ENCODE measurements at regions not wholly inside any gene's neighbourhood (a gene's known extent, or its start where the extent isn't known, plus 50 kb on each side); places are given as distances from the start of the nearest gene placed in this dataset.

- Histone ChIP-seq H3K27ac (ENCODE audit: low read depth, low read length) (no peak overlapping the region), H3K9ac (ENCODE audit: low read length) (no peak overlapping the region), H3K36me3 (ENCODE audit: control insufficient read depth, insufficient read depth, low read length) (no peaks in the 10 kb centered on the region), H3K27me3 (ENCODE audit: control insufficient read depth, insufficient read depth, low read length) (no peaks in the 10 kb centered on the region), H3K4me3 (ENCODE audit: low read length) (no peak overlapping the region), H3K4me1 (ENCODE audit: control insufficient read depth, insufficient read depth, low read length) (no peaks in the 10 kb centered on the region)
Observed at GRCh38 chr3:103629391-103629790, 1194.6 kb downstream of the ZPLD1 start.

- no peaks in the 10 kb centered on the region for H3K36me3 ChIP-seq (ENCODE audit: control insufficient read depth, insufficient read depth, low read length)
- no peaks in the 10 kb centered on the region for H3K27me3 ChIP-seq (ENCODE audit: control insufficient read depth, insufficient read depth, low read length)
- H3K4me1 ChIP-seq (ENCODE audit: control insufficient read depth, insufficient read depth, low read length), result no peaks in the 10 kb centered on the region
- no peak overlapping the region for H3K9ac ChIP-seq (ENCODE audit: low read length)
- no peak overlapping the region for H3K27ac ChIP-seq (ENCODE audit: low read depth, low read length)
- no peak overlapping the region for H3K4me3 ChIP-seq (ENCODE audit: low read length)
Observed at GRCh38 chr3:103644450-103644849, 1209.6 kb downstream of the ZPLD1 start.

DNA sequence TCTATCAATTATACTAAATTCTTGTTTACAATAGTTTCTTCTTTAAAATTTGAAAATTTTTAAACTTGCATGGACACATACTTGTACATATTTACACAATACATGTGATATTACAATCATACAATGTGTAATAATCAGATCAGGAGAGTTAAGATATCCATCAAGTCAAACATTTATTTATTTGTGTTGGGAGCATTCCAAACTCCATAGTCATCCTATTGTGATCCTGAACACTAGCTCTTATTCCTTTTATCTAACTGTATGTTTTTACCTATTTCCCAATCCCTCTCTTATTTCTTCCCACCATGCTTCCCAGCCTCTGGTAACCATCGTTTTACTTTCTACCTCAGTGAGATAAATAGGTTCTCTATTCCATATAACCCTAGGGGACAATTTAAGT, 1219.2 kb downstream of the ZPLD1 start:
- Histone ChIP-seq H3K9ac (ENCODE audit: low read length) (no peak overlapping the region), H3K27ac (ENCODE audit: low read depth, low read length) (no peak overlapping the region), H3K4me3 (ENCODE audit: low read length) (no peak overlapping the region), H3K36me3 (ENCODE audit: control insufficient read depth, insufficient read depth, low read length) (no peaks in the 10 kb centered on the region), H3K27me3 (ENCODE audit: control insufficient read depth, insufficient read depth, low read length) (no peaks in the 10 kb centered on the region), H3K4me1 (ENCODE audit: control insufficient read depth, insufficient read depth, low read length) (no peaks in the 10 kb centered on the region)

DNA sequence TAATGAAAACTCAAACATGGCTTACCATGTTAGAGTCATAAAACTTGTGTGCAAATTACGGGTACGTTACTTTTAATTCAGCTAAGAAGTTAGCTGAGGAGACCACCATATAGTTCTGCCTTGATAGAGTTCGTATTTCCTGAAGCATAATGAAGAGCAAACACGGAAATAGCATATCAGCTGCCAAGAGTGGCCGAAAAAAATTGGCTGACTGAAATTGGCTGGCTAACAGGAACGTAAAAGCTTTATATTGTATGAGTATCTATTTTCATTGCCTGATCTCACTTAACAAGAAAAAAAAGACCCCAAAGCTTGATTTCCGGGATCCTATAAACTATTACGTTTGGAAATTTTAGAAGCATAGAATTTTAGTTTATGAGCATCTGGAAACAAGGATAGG, 1222.9 kb downstream of the ZPLD1 start:
- Histone ChIP-seq H3K4me1 (ENCODE audit: control insufficient read depth, insufficient read depth, low read length) (no peaks in the 10 kb centered on the region), H3K27me3 (ENCODE audit: control insufficient read depth, insufficient read depth, low read length) (no peaks in the 10 kb centered on the region), H3K9ac (ENCODE audit: low read length) (no peak overlapping the region), H3K27ac (ENCODE audit: low read depth, low read length) (no peak overlapping the region), H3K36me3 (ENCODE audit: control insufficient read depth, insufficient read depth, low read length) (no peaks in the 10 kb centered on the region), H3K4me3 (ENCODE audit: low read length) (no peak overlapping the region)

DNA sequence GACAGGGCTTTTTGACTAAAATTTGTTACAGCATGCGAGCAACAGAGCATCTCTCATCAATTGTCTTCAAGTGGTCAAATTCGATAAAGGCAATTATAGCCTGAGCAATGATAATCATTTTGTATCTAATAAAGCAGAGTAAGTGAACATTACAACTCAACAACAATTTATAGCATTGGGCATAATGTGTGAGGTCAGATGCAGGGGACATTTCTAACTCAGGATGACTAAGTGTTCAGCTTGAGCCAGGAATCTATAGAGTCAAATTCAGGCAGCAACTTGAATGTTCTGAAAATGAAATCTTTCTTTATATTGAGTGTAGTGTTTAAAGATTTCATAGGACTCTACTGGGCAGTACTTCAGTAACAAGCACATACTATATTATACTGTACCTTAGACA, 1226.0 kb downstream of the ZPLD1 start:
- Histone ChIP-seq H3K9ac (ENCODE audit: low read length) (no peak overlapping the region), H3K27ac (ENCODE audit: low read depth, low read length) (no peak overlapping the region), H3K36me3 (ENCODE audit: control insufficient read depth, insufficient read depth, low read length) (no peaks in the 10 kb centered on the region), H3K27me3 (ENCODE audit: control insufficient read depth, insufficient read depth, low read length) (no peaks in the 10 kb centered on the region), H3K4me1 (ENCODE audit: control insufficient read depth, insufficient read depth, low read length) (no peaks in the 10 kb centered on the region), H3K4me3 (ENCODE audit: low read length) (no peak overlapping the region)

- no peak overlapping the region for H3K4me3 ChIP-seq (ENCODE audit: low read length)
- H3K27ac ChIP-seq (ENCODE audit: low read depth, low read length), result no peak overlapping the region
- no peaks in the 10 kb centered on the region for H3K27me3 ChIP-seq (ENCODE audit: control insufficient read depth, insufficient read depth, low read length)
- H3K36me3 ChIP-seq (ENCODE audit: control insufficient read depth, insufficient read depth, low read length), result no peaks in the 10 kb centered on the region
- H3K9ac ChIP-seq (ENCODE audit: low read length), result no peak overlapping the region
- H3K4me1 ChIP-seq (ENCODE audit: control insufficient read depth, insufficient read depth, low read length), result no peaks in the 10 kb centered on the region
Observed at GRCh38 chr3:103662591-103662990, 1227.8 kb downstream of the ZPLD1 start.

DNA sequence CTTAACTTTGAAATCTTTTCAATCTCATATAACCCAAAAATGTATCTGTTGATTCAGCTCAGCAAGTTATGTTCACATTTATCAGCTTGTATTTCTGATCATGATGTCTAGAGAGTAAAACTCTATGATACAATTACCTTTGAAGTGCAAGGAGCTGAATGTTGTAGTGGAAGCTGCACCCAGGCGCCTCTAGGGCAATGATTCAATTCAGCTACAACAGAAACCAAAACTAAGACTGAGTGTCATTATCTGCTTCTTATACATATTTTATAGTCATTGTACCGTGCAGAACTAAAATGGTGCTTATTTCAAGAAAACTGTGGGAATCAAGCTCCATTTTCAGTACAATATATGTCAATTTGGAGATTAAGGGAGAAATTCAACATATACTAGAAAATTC, 1237.5 kb downstream of the ZPLD1 start:
- no peak overlapping the region for H3K9ac ChIP-seq (ENCODE audit: low read length)
- no peaks in the 10 kb centered on the region for H3K36me3 ChIP-seq (ENCODE audit: control insufficient read depth, insufficient read depth, low read length)
- no peak overlapping the region for H3K27ac ChIP-seq (ENCODE audit: low read depth, low read length)
- H3K4me3 ChIP-seq (ENCODE audit: low read length), result no peak overlapping the region
- H3K27me3 ChIP-seq (ENCODE audit: control insufficient read depth, insufficient read depth, low read length), result no peaks in the 10 kb centered on the region
- H3K4me1 ChIP-seq (ENCODE audit: control insufficient read depth, insufficient read depth, low read length), result no peaks in the 10 kb centered on the region

GRCh38 chr3:103684904-103685303, 1250.1 kb downstream of the ZPLD1 start:
- H3K4me1 ChIP-seq (ENCODE audit: control insufficient read depth, insufficient read depth, low read length), result no peaks in the 10 kb centered on the region
- H3K4me3 ChIP-seq (ENCODE audit: low read length), result no peak overlapping the region
- H3K36me3 ChIP-seq (ENCODE audit: control insufficient read depth, insufficient read depth, low read length), result no peaks in the 10 kb centered on the region
- no peaks in the 10 kb centered on the region for H3K27me3 ChIP-seq (ENCODE audit: control insufficient read depth, insufficient read depth, low read length)
- no peak overlapping the region for H3K27ac ChIP-seq (ENCODE audit: low read depth, low read length)
- H3K9ac ChIP-seq (ENCODE audit: low read length), result no peak overlapping the region

DNA sequence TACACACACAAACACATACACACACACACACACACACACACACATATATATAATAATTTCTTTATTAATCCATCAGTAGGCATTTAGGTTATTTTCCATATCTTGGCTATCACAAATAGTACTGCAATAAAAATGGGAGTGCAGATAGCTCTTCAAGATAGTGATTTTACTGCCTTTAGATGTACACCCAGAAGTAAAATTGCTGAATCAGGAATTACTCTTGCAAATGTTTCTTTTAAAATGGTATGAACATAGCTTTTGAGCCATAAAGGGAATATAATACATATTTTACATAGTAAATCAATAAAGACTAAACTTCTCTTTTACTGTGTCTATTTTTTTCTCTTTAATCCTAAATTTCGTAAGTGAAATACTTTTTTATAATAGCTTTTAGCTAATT, 1251.1 kb downstream of the ZPLD1 start:
- Histone ChIP-seq H3K9ac (ENCODE audit: low read length) (no peak overlapping the region), H3K4me1 (ENCODE audit: control insufficient read depth, insufficient read depth, low read length) (no peaks in the 10 kb centered on the region), H3K27me3 (ENCODE audit: control insufficient read depth, insufficient read depth, low read length) (no peaks in the 10 kb centered on the region), H3K36me3 (ENCODE audit: control insufficient read depth, insufficient read depth, low read length) (no peaks in the 10 kb centered on the region), H3K27ac (ENCODE audit: low read depth, low read length) (no peak overlapping the region), H3K4me3 (ENCODE audit: low read length) (no peak overlapping the region)

GRCh38 chr3:103690536-103690935, 1255.7 kb downstream of the ZPLD1 start:
- Histone ChIP-seq H3K4me3 (ENCODE audit: low read length) (no peak overlapping the region), H3K36me3 (ENCODE audit: control insufficient read depth, insufficient read depth, low read length) (no peaks in the 10 kb centered on the region), H3K9ac (ENCODE audit: low read length) (no peak overlapping the region), H3K27ac (ENCODE audit: low read depth, low read length) (no peak overlapping the region), H3K4me1 (ENCODE audit: control insufficient read depth, insufficient read depth, low read length) (no peaks in the 10 kb centered on the region), H3K27me3 (ENCODE audit: control insufficient read depth, insufficient read depth, low read length) (no peaks in the 10 kb centered on the region)

DNA sequence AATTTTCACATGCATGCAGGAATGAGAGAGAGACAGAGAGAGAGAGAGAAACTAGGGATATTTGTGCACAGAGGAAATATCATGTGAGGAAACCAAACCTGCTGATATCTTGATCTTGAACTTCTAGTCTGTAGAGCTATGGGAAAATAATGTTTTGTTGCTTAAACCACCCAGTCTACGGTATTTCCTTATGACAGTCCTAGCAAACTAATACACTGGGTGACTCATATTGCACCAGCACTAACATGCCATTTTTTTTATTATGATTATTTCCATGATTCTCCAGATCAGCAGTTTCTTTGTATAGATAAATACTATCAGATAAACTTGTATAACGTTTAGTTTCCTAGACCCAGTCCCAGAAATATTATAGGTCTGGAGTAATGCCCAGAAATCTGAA, 1259.0 kb downstream of the ZPLD1 start:
- no peak overlapping the region for H3K27ac ChIP-seq (ENCODE audit: low read depth, low read length)
- no peaks in the 10 kb centered on the region for H3K4me1 ChIP-seq (ENCODE audit: control insufficient read depth, insufficient read depth, low read length)
- no peak overlapping the region for H3K4me3 ChIP-seq (ENCODE audit: low read length)
- H3K27me3 ChIP-seq (ENCODE audit: control insufficient read depth, insufficient read depth, low read length), result no peaks in the 10 kb centered on the region
- H3K9ac ChIP-seq (ENCODE audit: low read length), result no peak overlapping the region
- no peaks in the 10 kb centered on the region for H3K36me3 ChIP-seq (ENCODE audit: control insufficient read depth, insufficient read depth, low read length)

DNA sequence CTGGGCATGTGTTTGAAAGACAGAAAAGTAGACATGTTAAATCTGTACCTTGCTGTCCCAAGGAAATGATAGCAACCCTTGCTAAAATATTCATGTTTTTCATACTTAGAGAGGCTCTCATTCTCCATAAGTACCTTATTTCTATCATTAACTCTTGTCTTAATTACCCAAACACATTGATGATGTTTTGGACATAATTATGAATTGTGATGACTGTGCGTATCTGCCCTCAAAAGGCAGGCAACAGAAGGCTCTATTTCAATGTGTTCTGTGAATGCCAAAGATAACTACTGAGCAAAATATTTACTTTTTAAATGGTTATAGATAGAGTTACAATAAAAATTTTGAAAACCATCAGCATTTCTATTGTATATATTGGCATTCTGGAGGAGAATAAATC, 1263.8 kb downstream of the ZPLD1 start:
- Histone ChIP-seq H3K4me1 (ENCODE audit: control insufficient read depth, insufficient read depth, low read length) (no peaks in the 10 kb centered on the region), H3K27ac (ENCODE audit: low read depth, low read length) (no peak overlapping the region), H3K4me3 (ENCODE audit: low read length) (no peak overlapping the region), H3K36me3 (ENCODE audit: control insufficient read depth, insufficient read depth, low read length) (no peaks in the 10 kb centered on the region), H3K9ac (ENCODE audit: low read length) (no peak overlapping the region), H3K27me3 (ENCODE audit: control insufficient read depth, insufficient read depth, low read length) (no peaks in the 10 kb centered on the region)

DNA sequence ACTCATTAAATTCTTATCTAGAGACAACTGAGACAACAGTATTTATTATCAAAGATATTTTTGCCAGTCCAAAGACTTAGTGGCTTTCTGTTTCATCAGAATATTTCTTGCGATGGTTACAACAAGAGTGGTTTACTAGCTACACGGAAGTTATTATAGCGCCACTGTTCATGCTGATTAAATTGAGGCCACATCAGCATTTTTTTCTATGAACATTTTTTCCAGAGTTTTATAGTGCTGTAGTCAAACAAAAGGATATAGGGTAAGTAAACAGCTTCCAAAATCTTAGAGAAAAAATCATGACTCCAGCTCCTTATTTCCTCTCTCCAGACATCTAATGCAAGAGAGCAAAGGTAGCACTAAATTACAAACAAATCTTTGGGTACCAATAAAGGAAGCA, 1264.4 kb downstream of the ZPLD1 start:
- no peak overlapping the region for H3K9ac ChIP-seq (ENCODE audit: low read length)
- no peaks in the 10 kb centered on the region for H3K36me3 ChIP-seq (ENCODE audit: control insufficient read depth, insufficient read depth, low read length)
- no peak overlapping the region for H3K4me3 ChIP-seq (ENCODE audit: low read length)
- no peak overlapping the region for H3K27ac ChIP-seq (ENCODE audit: low read depth, low read length)
- no peaks in the 10 kb centered on the region for H3K4me1 ChIP-seq (ENCODE audit: control insufficient read depth, insufficient read depth, low read length)
- no peaks in the 10 kb centered on the region for H3K27me3 ChIP-seq (ENCODE audit: control insufficient read depth, insufficient read depth, low read length)

DNA sequence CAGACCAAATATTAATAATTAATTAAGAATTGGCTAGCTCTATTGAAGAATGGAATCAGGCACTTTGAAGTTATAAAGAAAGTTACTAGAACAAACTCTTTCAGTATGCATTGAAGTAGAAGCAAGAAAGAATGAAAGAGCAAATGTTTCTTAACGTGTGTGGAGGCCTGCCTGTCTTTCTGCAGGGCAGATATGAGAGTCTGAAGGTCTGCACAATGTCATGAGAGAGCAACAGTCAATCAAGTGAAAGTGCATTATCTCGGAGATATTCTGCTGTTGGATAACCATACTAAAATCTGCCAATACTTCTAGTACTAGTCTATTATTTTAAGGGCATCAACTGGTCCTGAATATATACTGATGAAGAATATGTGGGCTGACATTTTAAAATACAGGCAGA, 1270.8 kb downstream of the ZPLD1 start:
- Histone ChIP-seq H3K4me1 (ENCODE audit: control insufficient read depth, insufficient read depth, low read length) (no peaks in the 10 kb centered on the region), H3K4me3 (ENCODE audit: low read length) (no peak overlapping the region), H3K9ac (ENCODE audit: low read length) (no peak overlapping the region), H3K27ac (ENCODE audit: low read depth, low read length) (no peak overlapping the region), H3K36me3 (ENCODE audit: control insufficient read depth, insufficient read depth, low read length) (no peaks in the 10 kb centered on the region), H3K27me3 (ENCODE audit: control insufficient read depth, insufficient read depth, low read length) (no peaks in the 10 kb centered on the region)

Data from rectal smooth muscle tissue (tissue), 1 donor.